Keratinocyte (primary cell): ENCODE measurements at regions not wholly inside any gene's neighbourhood (a gene's known extent, or its start where the extent isn't known, plus 50 kb on each side); places are given as distances from the start of the nearest gene placed in this dataset.

Source experiments
- DNase-seq: peaks from one replicate; pipeline ENCODE4 v3.0.0-alpha.2; 2011; ENCODE audit warnings: low read depth, missing footprints, low spot score
- FAIRE-seq: peaks from 2 replicates; lab custom pipeline; 2011; peaks lifted over from hg19 to GRCh38; lab: Jason Lieb, UNC
- H2AFZ ChIP-seq: 2 replicates; pipeline ENCODE4 v1.6.0; 2012; ENCODE audit warnings: low read length, control low read depth, inconsistent platforms; ENCODE audit not compliant: control insufficient read depth
- H3K27ac ChIP-seq: 2 replicates; pipeline ENCODE4 v1.5.1; 2011; ENCODE audit warnings: low read length; ENCODE audit not compliant: control insufficient read depth, insufficient read depth
- H3K27me3 ChIP-seq: 3 replicates; pipeline ENCODE4 v1.6.0; 2011; ENCODE audit warnings: low read length; ENCODE audit not compliant: control insufficient read depth, insufficient read depth; ENCODE audit errors: extremely low read depth
- H3K36me3 ChIP-seq, 2 experiments: 2 replicates in 1 of 2; 3 replicates in 1 of 2; pipeline ENCODE4 v1.5.1; 2011; ENCODE audit warnings: low read length in 2 of 2, mild to moderate bottlenecking in 1 of 2; ENCODE audit not compliant: control insufficient read depth in 2 of 2, insufficient read depth in 2 of 2; ENCODE audit errors: extremely low read depth in 1 of 2
- H3K4me1 ChIP-seq: 3 replicates; pipeline ENCODE4 v1.5.1; 2011; ENCODE audit warnings: low read length; ENCODE audit not compliant: control insufficient read depth, insufficient read depth; ENCODE audit errors: extremely low read depth
- H3K4me2 ChIP-seq: 3 replicates; pipeline ENCODE4 v1.6.0; 2011; ENCODE audit warnings: low read depth, low read length; ENCODE audit not compliant: control insufficient read depth, insufficient read depth; ENCODE audit errors: extremely low read depth
- H3K4me3 ChIP-seq, 3 experiments: fragments of 200-600 bp in 1 of 3; sonication (generic) in 1 of 3; 2 replicates in 2 of 3; 3 replicates in 1 of 3; pipeline ENCODE4 v1.5.1; 2011 to 2016; ENCODE audit warnings: low read length in 3 of 3, mild to moderate bottlenecking in 3 of 3, control low read depth in 2 of 3, inconsistent platforms in 1 of 3, low read depth in 1 of 3, mixed read lengths in 1 of 3, mixed run types in 1 of 3, moderate library complexity in 1 of 3; ENCODE audit not compliant: control insufficient read depth in 2 of 3, insufficient read depth in 2 of 3; ENCODE audit errors: extremely low read depth in 1 of 3
- H3K79me2 ChIP-seq: 2 replicates; pipeline ENCODE4 v1.6.0; 2012; ENCODE audit warnings: low read length; ENCODE audit not compliant: control insufficient read depth, insufficient read depth
- H3K9ac ChIP-seq: 3 replicates; pipeline ENCODE4 v1.6.0; 2011; ENCODE audit warnings: low read length; ENCODE audit not compliant: control insufficient read depth, insufficient read depth; ENCODE audit errors: extremely low read depth
- H3K9me1 ChIP-seq: 3 replicates; pipeline ENCODE4 v1.6.0; 2011; ENCODE audit warnings: low read length; ENCODE audit not compliant: control insufficient read depth, insufficient read depth; ENCODE audit errors: extremely low read depth
- H3K9me3 ChIP-seq: 2 replicates; pipeline ENCODE4 v1.5.1; 2012; ENCODE audit warnings: low read depth, low read length; ENCODE audit not compliant: control insufficient read depth
- H4K20me1 ChIP-seq: 3 replicates; pipeline ENCODE4 v1.6.0; 2011; ENCODE audit warnings: low read length; ENCODE audit not compliant: control insufficient read depth, insufficient read depth; ENCODE audit errors: extremely low read depth
- CTCF ChIP-seq, 3 experiments: IDR thresholded peaks in 1 of 3; conservative IDR thresholded peaks in 1 of 3; optimal IDR thresholded peaks in 1 of 3; 2 replicates in 2 of 3; 3 replicates in 1 of 3; pipeline versions ENCODE3 to v1.5.1; 2011; ENCODE audit warnings: low read length in 3 of 3, mild to moderate bottlenecking in 3 of 3, moderate library complexity in 2 of 3, control low read depth in 1 of 3, inconsistent platforms in 1 of 3; ENCODE audit not compliant: insufficient read depth in 2 of 3; ENCODE audit errors: extremely low read depth in 1 of 3
- EZH2 ChIP-seq: IDR thresholded peaks from one replicate; pipeline ENCODE4 v1.6.1; 2012; ENCODE audit warnings: inconsistent platforms, mild to moderate bottlenecking, low read length, moderate library complexity
- dilution Hi-C: fragments of 300-500 bp; cut with MboI; formaldehyde crosslinking; loops from one replicate; pipeline ENCODE4 v1.7.0; 2020; ENCODE audit warnings: low sequenced_read_pairs; ENCODE audit not compliant: extremely low pct_ligation_motif_present

GRCh38 chr10:36391405-36391804, 734.0 kb upstream of the ANKRD30A start:
- Histone ChIP-seq H3K4me2 (no peak overlapping the region), H3K27ac (no peak overlapping the region)

GRCh38 chr10:36390221-36390620, 735.2 kb upstream of the ANKRD30A start:
- no peak overlapping the region for H3K9ac ChIP-seq
- dilution Hi-C loops = no loop called here

More at GRCh38 chr10:36391405-36391804, 734.0 kb upstream of the ANKRD30A start:
- H3K9ac ChIP-seq = no peak overlapping the region
- dilution Hi-C loops = no loop called here
- TF ChIP-seq EZH2 (no peak), CTCF (optimal IDR thresholded peaks at IDR 0.05 in 1 of 3, IDR thresholded peaks at IDR 0.05 in 1 of 3, conservative IDR thresholded peaks at IDR 0.05 in 1 of 3; ENCODE audit: extremely low read depth in 1 of 3, insufficient read depth in 2 of 3, low read length in 3 of 3) (no peak)
- no peak overlapping the region for H2AFZ ChIP-seq
- H3K9me1 ChIP-seq = no peaks in the 10 kb centered on the region
- DNase-seq = no peak
- no peaks in the 10 kb centered on the region for H3K9me3 ChIP-seq
- no peak for FAIRE-seq
- H3K4me1 ChIP-seq = no peaks in the 10 kb centered on the region
- H3K4me3 ChIP-seq = no peak overlapping the region
- H3K79me2 ChIP-seq = no peaks in the 10 kb centered on the region
- no peaks in the 10 kb centered on the region for H4K20me1 ChIP-seq
- no peaks in the 10 kb centered on the region for H3K36me3 ChIP-seq
- H3K27me3 ChIP-seq = no peaks in the 10 kb centered on the region

More at GRCh38 chr10:36390221-36390620, 735.2 kb upstream of the ANKRD30A start:
- Histone ChIP-seq H3K9me3 (no peaks in the 10 kb centered on the region), H3K9me1 (no peaks in the 10 kb centered on the region), H3K4me2 (no peak overlapping the region), H3K4me3 (no peak overlapping the region), H3K79me2 (no peaks in the 10 kb centered on the region), H4K20me1 (no peaks in the 10 kb centered on the region), H3K27ac (no peak overlapping the region), H3K27me3 (no peaks in the 10 kb centered on the region), H2AFZ (no peak overlapping the region), H3K36me3 (no peaks in the 10 kb centered on the region), H3K4me1 (no peaks in the 10 kb centered on the region)
- DNase-seq (no peak), FAIRE-seq (no peak)
- TF ChIP-seq CTCF (optimal IDR thresholded peaks at IDR 0.05 in 1 of 3, IDR thresholded peaks at IDR 0.05 in 1 of 3, conservative IDR thresholded peaks at IDR 0.05 in 1 of 3; ENCODE audit: extremely low read depth in 1 of 3, insufficient read depth in 2 of 3, low read length in 3 of 3) (no peak), EZH2 (no peak)
